RWPE1 (cell line): ENCODE measurements at regions not wholly inside any gene's neighbourhood (a gene's known extent, or its start where the extent isn't known, plus 50 kb on each side); places are given as distances from the start of the nearest gene placed in this dataset.

ENCODE experiments used
- CTCF ChIA-PET: fragments of 350-600 bp; sonication (Branson Sonifier 250); formaldehyde crosslinking; extraction: SDS; loops from one replicate; lab custom pipeline; 2021; lab: Yijun Ruan, JAX
- POLR2A ChIA-PET: fragments of 400-600 bp; formaldehyde crosslinking; extraction: SDS; loops from one replicate; lab custom pipeline; 2020; ENCODE audit warnings: antibody characterized with exemption; ENCODE audit not compliant: low non-redundant PET; lab: Yijun Ruan, JAX
- DNase-seq: peaks from one replicate; pipeline ENCODE4 v3.0.0; 2012; ENCODE audit warnings: low spot score
- H3K27ac ChIP-seq: fragments of 450-650 bp; 2 replicates; pipeline ENCODE4 v1.5.1; 2017
- TF ChIP-seq, protein P1 (sequence below): fragments of 450-650 bp; conservative IDR thresholded peaks from 2 replicates; pipeline ENCODE4 v1.5.1; 2017; ENCODE audit warnings: low read depth, mild to moderate bottlenecking

DNA sequence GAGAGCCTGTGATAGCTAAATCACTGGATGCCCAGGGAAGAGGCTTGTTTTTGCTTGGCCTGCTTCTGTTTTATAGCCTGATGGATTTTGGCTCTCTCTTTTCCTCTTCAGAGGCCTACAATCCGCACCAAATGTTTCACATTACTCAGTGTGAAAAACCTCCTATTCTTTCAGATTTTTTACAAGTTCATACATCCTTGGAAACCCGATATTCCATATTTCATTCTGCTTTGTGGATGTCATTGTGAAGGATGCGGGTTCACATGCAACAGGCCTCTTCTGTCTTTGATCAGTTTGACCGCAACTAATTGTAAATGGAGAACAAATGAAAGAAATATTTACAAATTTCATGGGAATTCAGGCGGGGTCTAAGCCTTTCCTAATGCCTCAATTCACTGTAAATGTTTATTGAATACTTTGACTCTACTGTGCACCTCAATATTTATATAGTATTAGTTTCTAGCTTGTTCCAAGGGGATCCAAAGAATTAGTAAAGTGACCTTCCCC is 269.9 kb downstream of the DMRT2 start:
- TF ChIP-seq, protein P1, sequence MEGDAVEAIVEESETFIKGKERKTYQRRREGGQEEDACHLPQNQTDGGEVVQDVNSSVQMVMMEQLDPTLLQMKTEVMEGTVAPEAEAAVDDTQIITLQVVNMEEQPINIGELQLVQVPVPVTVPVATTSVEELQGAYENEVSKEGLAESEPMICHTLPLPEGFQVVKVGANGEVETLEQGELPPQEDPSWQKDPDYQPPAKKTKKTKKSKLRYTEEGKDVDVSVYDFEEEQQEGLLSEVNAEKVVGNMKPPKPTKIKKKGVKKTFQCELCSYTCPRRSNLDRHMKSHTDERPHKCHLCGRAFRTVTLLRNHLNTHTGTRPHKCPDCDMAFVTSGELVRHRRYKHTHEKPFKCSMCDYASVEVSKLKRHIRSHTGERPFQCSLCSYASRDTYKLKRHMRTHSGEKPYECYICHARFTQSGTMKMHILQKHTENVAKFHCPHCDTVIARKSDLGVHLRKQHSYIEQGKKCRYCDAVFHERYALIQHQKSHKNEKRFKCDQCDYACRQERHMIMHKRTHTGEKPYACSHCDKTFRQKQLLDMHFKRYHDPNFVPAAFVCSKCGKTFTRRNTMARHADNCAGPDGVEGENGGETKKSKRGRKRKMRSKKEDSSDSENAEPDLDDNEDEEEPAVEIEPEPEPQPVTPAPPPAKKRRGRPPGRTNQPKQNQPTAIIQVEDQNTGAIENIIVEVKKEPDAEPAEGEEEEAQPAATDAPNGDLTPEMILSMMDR, result no peak
- ChIA-PET POLR2A (no interaction called here), CTCF (no interaction called here)
- no peak for DNase-seq
- no peak overlapping the region for H3K27ac ChIP-seq

DNA sequence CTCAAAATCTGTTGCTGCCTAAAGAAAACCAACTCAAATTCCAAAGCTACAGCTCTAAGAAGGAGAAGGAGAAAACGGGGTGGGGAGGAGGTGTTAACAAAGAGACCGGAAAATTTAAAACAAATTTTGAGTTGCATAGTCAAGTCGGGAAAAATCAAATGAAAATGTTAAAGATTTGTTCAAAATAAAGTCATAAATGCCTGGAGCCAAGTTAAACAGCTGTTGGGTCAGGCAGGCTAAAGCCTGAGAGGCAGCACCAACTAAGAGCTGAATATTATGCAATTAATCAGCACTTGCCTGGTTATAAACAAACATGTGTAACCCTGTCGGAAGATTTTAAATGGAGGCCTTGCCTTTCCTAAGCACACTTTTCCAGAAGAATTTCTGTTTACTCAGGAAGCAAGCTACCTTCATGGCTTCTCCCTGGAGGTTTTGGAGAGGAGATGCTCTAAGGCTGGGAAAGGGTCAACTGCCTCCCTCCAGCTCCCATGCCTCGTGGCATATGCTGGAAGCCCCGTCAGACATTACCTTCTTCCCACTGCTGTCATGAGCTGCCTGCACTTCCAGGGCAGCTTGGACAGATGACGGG is 270.5 kb downstream of the DMRT2 start:
- no peak for DNase-seq
- POLR2A ChIA-PET, result no interaction called here
- no peak overlapping the region for H3K27ac ChIP-seq
- CTCF ChIA-PET, result no interaction called here
- TF ChIP-seq, protein P1, result no peak

DNA sequence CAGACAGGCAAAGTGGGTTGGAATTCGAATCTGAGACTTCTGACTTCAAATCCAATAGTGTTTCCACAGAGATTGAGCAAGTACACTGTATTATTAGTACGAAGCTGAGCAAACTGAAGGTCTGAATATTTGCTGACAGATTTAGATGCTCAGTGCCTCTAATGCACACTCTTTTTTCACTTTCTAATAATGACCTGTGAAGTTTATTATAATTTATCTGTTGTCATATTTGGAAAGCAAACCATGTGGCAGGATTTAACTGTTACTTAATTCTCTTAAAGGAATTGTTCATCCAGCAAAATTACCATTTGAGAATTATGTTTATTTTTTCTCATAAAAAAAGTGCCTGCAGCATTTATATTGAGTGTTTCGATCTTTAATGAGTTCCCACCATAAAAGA is 277.3 kb downstream of the DMRT2 start:
- H3K27ac ChIP-seq, result no peak overlapping the region
- DNase-seq, result no peak
- ChIA-PET CTCF (no interaction called here), POLR2A (no interaction called here)
- TF ChIP-seq, protein P1, result no peak

DNA sequence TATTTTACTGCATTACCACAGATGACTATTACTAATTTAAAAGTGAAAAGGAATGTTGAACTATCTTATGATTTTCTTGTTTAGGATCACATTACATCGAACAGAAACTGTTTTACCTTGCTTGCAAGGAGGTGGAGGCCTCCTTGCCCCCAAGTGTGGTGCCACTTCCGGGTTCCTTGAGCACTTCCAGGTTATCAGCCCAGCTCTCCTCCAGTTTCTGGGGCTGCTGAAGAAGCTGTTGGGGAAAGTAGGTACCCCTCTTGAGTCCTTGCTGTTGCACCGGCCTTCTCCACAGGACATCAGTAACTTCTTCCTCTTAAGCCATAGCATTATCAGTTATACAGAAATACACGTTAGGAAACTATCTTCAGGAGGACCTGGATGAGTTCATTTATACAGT is 278.2 kb downstream of the DMRT2 start:
- H3K27ac ChIP-seq, result no peak overlapping the region
- no peak for DNase-seq
- POLR2A ChIA-PET, result no interaction called here
- CTCF ChIA-PET, result no interaction called here
- TF ChIP-seq, protein P1, result no peak

DNA sequence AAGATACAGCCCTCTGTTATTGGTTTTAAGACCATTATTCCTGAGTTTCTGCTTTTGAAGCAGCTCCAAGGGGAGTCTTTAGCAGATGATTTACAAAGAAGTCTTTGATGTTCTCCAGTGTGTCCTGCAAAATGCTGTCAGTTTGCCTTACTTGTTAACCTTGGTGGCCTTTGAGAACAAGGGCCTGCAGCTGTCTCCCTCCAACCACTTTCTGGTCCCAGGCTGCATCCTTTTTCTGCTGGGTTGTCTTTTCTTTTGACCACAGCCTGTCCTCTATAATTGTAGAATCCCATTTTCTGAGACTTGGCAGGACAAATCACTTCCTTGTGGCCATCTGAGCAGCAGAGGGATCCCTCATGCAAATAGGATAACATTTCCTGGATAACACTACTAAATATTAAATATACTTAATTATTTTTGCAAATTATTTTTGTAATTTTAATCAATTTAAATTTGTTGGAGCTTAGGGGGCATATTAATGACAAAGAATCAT is 281.4 kb downstream of the DMRT2 start:
- no peak overlapping the region for H3K27ac ChIP-seq
- ChIA-PET POLR2A (no interaction called here), CTCF (no interaction called here)
- no peak for DNase-seq
- TF ChIP-seq, protein P1, result no peak

DNA sequence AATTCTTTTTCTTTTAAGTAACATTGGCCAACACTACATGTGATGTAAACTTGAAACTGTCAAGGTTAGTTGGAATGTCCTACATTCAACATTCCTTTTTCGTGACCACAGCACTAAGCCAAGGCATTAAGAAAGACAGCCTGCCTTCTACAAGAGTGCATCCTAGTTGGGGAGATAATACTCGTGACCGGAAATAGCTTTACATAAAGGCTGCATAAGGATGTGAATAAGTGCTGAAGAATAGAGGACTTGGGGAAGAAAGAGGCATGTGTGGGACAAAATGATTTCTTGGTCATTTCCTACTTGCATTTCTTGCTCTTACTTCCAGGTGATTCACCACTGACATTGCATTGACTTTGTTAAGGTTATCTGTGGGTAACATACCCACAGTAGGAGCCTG is 282.0 kb downstream of the DMRT2 start:
- ChIA-PET POLR2A (no interaction called here), CTCF (no interaction called here)
- no peak overlapping the region for H3K27ac ChIP-seq
- TF ChIP-seq, protein P1, result no peak
- no peak for DNase-seq
